ENCODE measurements at regions not wholly inside any gene's neighbourhood (a gene's known extent, or its start where the extent isn't known, plus 50 kb on each side); places are given as distances from the start of the nearest gene placed in this dataset.

DNA sequence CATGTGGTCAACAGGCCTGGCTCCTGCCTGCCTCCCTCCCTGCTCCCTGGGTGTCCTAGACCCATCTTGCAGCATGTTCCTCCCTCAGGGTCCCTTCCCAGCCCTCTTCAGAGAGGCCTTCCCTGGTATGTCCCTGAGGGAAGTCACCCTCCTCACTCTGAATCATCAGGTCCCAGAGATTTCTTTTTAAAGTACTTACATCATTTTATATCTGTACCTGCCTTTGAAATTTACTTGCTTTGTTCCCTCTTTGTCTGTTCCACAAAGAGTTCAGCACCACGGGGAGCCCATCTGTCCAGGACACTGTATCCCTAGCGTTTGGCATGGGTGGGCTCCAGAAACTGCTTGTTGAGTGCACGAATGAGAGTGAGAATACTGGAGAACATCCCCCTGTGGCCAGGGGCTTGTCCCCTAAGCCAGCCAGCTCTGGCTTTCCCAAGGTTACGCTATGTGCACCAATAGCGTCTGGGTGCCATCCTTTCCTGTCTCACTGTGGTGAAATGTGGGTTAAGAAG lies 50.6 kb upstream of the IGFBP3 start:
- ChIA-PET CTCF (no interaction called here), POLR2A (no interaction called here)
- H3K9me3 Mint-ChIP-seq: no peaks in the 10 kb centered on the region
- H3K4me1 Mint-ChIP-seq: 0 out of 2 replicates have a peak, but pooled peaks cover 3% of the 10 kb centered on the region
- no peak for DNase-seq (ENCODE audit: low spot score)
- ATAC-seq: no peak
- no peaks in the 10 kb centered on the region for H3K27me3 Mint-ChIP-seq (ENCODE audit: low read depth)
- H3K36me3 Mint-ChIP-seq: no peaks in the 10 kb centered on the region
- no peak overlapping the region for H3K4me3 Mint-ChIP-seq
- TF ChIP-seq EMX1 (CRISPR knock-in tag; IDR thresholded peaks at IDR 0.05): no peak
- TF ChIP-seq ZNF512 (CRISPR knock-in tag; IDR thresholded peaks at IDR 0.05; ENCODE audit: borderline replicate concordance): no peak
- no peak for TF ChIP-seq PRDM15 (CRISPR knock-in tag; IDR thresholded peaks at IDR 0.05)
- TF ChIP-seq GTF2I (CRISPR knock-in tag; conservative IDR thresholded peaks at IDR 0.05): no peak
- no peak for TF ChIP-seq ATF6 (CRISPR knock-in tag; IDR thresholded peaks at IDR 0.05)
- TF ChIP-seq, protein P1, sequence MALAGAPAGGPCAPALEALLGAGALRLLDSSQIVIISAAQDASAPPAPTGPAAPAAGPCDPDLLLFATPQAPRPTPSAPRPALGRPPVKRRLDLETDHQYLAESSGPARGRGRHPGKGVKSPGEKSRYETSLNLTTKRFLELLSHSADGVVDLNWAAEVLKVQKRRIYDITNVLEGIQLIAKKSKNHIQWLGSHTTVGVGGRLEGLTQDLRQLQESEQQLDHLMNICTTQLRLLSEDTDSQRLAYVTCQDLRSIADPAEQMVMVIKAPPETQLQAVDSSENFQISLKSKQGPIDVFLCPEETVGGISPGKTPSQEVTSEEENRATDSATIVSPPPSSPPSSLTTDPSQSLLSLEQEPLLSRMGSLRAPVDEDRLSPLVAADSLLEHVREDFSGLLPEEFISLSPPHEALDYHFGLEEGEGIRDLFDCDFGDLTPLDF (CRISPR knock-in tag; IDR thresholded peaks at IDR 0.05): no peak
- no peak for TF ChIP-seq ZBTB21 (CRISPR knock-in tag; IDR thresholded peaks at IDR 0.05; ENCODE audit: borderline replicate concordance)
- no peak for TF ChIP-seq FOXK1 (CRISPR knock-in tag; IDR thresholded peaks at IDR 0.05)
- no peak for TF ChIP-seq SP1 (CRISPR knock-in tag; conservative IDR thresholded peaks at IDR 0.05)
- TF ChIP-seq ELF4 (CRISPR knock-in tag; IDR thresholded peaks at IDR 0.05; ENCODE audit: low read depth): no peak
- TF ChIP-seq ZNF396 (CRISPR knock-in tag; IDR thresholded peaks at IDR 0.05; ENCODE audit: borderline replicate concordance): no peak
- TF ChIP-seq CREB1 (CRISPR knock-in tag; IDR thresholded peaks at IDR 0.05): no peak
- no peak for TF ChIP-seq CBFB (CRISPR knock-in tag; IDR thresholded peaks at IDR 0.05; ENCODE audit: low read depth)
- TF ChIP-seq NFE2L1 (CRISPR knock-in tag; IDR thresholded peaks at IDR 0.05): no peak
- TF ChIP-seq, protein P2, sequence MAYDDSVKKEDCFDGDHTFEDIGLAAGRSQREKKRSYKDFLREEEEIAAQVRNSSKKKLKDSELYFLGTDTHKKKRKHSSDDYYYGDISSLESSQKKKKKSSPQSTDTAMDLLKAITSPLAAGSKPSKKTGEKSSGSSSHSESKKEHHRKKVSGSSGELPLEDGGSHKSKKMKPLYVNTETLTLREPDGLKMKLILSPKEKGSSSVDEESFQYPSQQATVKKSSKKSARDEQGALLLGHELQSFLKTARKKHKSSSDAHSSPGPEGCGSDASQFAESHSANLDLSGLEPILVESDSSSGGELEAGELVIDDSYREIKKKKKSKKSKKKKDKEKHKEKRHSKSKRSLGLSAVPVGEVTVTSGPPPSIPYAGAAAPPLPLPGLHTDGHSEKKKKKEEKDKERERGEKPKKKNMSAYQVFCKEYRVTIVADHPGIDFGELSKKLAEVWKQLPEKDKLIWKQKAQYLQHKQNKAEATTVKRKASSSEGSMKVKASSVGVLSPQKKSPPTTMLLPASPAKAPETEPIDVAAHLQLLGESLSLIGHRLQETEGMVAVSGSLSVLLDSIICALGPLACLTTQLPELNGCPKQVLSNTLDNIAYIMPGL (CRISPR knock-in tag; IDR thresholded peaks at IDR 0.05): no peak
- TF ChIP-seq CREM (CRISPR knock-in tag; IDR thresholded peaks at IDR 0.05): no peak
- no peak overlapping the region for H3K27ac Mint-ChIP-seq

- H3K9me3 Mint-ChIP-seq: no peaks in the 10 kb centered on the region
- H3K36me3 Mint-ChIP-seq: no peaks in the 10 kb centered on the region
- POLR2A ChIA-PET: no interaction called here
- CTCF ChIA-PET: no interaction called here
- H3K27ac Mint-ChIP-seq: no peak overlapping the region
- 0 out of 2 replicates have a peak, but pooled peaks cover 3% of the 10 kb centered on the region for H3K4me1 Mint-ChIP-seq
- DNase-seq (ENCODE audit: low spot score) (no peak), ATAC-seq (no peak)
- no peaks in the 10 kb centered on the region for H3K27me3 Mint-ChIP-seq (ENCODE audit: low read depth)
- H3K4me3 Mint-ChIP-seq: no peak overlapping the region
- no peak for TF ChIP-seq CBFB (CRISPR knock-in tag; IDR thresholded peaks at IDR 0.05; ENCODE audit: low read depth)
- TF ChIP-seq ZNF121 (CRISPR knock-in tag; IDR thresholded peaks at IDR 0.05): no peak
- TF ChIP-seq MLX (CRISPR knock-in tag; IDR thresholded peaks at IDR 0.05): no peak
- TF ChIP-seq, protein P3, sequence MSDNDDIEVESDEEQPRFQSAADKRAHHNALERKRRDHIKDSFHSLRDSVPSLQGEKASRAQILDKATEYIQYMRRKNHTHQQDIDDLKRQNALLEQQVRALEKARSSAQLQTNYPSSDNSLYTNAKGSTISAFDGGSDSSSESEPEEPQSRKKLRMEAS (CRISPR knock-in tag; IDR thresholded peaks at IDR 0.05): no peak
- TF ChIP-seq TEAD4 (CRISPR knock-in tag; IDR thresholded peaks at IDR 0.05): no peak
- no peak for TF ChIP-seq ATF6 (CRISPR knock-in tag; IDR thresholded peaks at IDR 0.05)
These were observed 50.1 kb upstream of the IGFBP3 start for GRCh38 chr7:45971171-45971570.
